H1 (cell line): ENCODE measurements at regions not wholly inside any gene's neighbourhood (a gene's known extent, or its start where the extent isn't known, plus 50 kb on each side); places are given as distances from the start of the nearest gene placed in this dataset.

ENCODE experiments used
- EZH2 ChIP-seq: fragments of 200-600 bp; sonication (generic); IDR thresholded peaks from 2 replicates; pipeline ENCODE4 v1.7.1; 2012; ENCODE audit warnings: low read depth, mild to moderate bottlenecking, moderate library complexity, low read length, inconsistent platforms; ENCODE audit not compliant: severe bottlenecking
- HDAC6 ChIP-seq: IDR thresholded peaks from one replicate; pipeline ENCODE4 v1.7.1; 2012; ENCODE audit warnings: low read depth, mild to moderate bottlenecking, inconsistent platforms, low read length, moderate library complexity
- RBBP5 ChIP-seq: IDR thresholded peaks from 2 replicates; pipeline ENCODE4 v1.7.1; 2012; ENCODE audit warnings: low read depth, mild to moderate bottlenecking, inconsistent platforms, low read length, moderate library complexity, borderline replicate concordance
- SIX5 ChIP-seq: IDR thresholded peaks from 2 replicates; pipeline ENCODE4 v1.6.1; 2011; ENCODE audit warnings: mild to moderate bottlenecking, low read depth, low read length
- TF ChIP-seq, protein P1 (sequence below): IDR thresholded peaks from 2 replicates; pipeline ENCODE4 v1.6.1; 2011; ENCODE audit warnings: low read length, improper control_type of control experiment
- TF ChIP-seq, protein P2 (sequence below): fragments of 300-600 bp; sonication (generic); IDR thresholded peaks from 2 replicates; pipeline ENCODE4 v1.7.1; 2012; ENCODE audit warnings: low read length, moderate library complexity, mild to moderate bottlenecking, inconsistent platforms; ENCODE audit not compliant: insufficient replicate concordance

DNA sequence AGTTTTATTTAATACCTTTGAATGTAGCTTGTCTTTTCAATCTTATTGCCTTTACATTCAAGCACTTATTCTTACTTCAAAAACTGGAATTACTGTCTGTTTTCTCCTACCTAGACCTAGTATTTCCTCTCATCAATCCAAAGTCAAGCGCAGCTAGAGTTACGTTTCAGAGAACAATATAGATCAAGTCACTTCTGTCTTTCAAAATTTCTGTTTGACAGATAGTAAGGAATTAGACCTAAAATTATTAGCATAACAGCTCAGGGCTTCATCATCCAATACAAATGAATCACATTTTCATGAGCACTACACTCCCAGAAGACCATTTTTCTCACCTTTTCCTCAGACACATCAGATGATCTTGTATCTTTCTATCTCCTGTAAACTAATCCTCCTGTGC, 170.6 kb downstream of the CCDC59 start (continued):
- TF ChIP-seq, protein P1, sequence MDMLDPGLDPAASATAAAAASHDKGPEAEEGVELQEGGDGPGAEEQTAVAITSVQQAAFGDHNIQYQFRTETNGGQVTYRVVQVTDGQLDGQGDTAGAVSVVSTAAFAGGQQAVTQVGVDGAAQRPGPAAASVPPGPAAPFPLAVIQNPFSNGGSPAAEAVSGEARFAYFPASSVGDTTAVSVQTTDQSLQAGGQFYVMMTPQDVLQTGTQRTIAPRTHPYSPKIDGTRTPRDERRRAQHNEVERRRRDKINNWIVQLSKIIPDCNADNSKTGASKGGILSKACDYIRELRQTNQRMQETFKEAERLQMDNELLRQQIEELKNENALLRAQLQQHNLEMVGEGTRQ = no peak
- TF ChIP-seq HDAC6 (no peak), RBBP5 (no peak), SIX5 (no peak), EZH2 (no peak)
- TF ChIP-seq, protein P2, sequence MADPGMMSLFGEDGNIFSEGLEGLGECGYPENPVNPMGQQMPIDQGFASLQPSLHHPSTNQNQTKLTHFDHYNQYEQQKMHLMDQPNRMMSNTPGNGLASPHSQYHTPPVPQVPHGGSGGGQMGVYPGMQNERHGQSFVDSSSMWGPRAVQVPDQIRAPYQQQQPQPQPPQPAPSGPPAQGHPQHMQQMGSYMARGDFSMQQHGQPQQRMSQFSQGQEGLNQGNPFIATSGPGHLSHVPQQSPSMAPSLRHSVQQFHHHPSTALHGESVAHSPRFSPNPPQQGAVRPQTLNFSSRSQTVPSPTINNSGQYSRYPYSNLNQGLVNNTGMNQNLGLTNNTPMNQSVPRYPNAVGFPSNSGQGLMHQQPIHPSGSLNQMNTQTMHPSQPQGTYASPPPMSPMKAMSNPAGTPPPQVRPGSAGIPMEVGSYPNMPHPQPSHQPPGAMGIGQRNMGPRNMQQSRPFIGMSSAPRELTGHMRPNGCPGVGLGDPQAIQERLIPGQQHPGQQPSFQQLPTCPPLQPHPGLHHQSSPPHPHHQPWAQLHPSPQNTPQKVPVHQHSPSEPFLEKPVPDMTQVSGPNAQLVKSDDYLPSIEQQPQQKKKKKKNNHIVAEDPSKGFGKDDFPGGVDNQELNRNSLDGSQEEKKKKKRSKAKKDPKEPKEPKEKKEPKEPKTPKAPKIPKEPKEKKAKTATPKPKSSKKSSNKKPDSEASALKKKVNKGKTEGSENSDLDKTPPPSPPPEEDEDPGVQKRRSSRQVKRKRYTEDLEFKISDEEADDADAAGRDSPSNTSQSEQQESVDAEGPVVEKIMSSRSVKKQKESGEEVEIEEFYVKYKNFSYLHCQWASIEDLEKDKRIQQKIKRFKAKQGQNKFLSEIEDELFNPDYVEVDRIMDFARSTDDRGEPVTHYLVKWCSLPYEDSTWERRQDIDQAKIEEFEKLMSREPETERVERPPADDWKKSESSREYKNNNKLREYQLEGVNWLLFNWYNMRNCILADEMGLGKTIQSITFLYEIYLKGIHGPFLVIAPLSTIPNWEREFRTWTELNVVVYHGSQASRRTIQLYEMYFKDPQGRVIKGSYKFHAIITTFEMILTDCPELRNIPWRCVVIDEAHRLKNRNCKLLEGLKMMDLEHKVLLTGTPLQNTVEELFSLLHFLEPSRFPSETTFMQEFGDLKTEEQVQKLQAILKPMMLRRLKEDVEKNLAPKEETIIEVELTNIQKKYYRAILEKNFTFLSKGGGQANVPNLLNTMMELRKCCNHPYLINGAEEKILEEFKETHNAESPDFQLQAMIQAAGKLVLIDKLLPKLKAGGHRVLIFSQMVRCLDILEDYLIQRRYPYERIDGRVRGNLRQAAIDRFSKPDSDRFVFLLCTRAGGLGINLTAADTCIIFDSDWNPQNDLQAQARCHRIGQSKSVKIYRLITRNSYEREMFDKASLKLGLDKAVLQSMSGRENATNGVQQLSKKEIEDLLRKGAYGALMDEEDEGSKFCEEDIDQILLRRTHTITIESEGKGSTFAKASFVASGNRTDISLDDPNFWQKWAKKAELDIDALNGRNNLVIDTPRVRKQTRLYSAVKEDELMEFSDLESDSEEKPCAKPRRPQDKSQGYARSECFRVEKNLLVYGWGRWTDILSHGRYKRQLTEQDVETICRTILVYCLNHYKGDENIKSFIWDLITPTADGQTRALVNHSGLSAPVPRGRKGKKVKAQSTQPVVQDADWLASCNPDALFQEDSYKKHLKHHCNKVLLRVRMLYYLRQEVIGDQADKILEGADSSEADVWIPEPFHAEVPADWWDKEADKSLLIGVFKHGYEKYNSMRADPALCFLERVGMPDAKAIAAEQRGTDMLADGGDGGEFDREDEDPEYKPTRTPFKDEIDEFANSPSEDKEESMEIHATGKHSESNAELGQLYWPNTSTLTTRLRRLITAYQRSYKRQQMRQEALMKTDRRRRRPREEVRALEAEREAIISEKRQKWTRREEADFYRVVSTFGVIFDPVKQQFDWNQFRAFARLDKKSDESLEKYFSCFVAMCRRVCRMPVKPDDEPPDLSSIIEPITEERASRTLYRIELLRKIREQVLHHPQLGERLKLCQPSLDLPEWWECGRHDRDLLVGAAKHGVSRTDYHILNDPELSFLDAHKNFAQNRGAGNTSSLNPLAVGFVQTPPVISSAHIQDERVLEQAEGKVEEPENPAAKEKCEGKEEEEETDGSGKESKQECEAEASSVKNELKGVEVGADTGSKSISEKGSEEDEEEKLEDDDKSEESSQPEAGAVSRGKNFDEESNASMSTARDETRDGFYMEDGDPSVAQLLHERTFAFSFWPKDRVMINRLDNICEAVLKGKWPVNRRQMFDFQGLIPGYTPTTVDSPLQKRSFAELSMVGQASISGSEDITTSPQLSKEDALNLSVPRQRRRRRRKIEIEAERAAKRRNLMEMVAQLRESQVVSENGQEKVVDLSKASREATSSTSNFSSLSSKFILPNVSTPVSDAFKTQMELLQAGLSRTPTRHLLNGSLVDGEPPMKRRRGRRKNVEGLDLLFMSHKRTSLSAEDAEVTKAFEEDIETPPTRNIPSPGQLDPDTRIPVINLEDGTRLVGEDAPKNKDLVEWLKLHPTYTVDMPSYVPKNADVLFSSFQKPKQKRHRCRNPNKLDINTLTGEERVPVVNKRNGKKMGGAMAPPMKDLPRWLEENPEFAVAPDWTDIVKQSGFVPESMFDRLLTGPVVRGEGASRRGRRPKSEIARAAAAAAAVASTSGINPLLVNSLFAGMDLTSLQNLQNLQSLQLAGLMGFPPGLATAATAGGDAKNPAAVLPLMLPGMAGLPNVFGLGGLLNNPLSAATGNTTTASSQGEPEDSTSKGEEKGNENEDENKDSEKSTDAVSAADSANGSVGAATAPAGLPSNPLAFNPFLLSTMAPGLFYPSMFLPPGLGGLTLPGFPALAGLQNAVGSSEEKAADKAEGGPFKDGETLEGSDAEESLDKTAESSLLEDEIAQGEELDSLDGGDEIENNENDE = no peak
